ENCODE measurements at regions not wholly inside any gene's neighbourhood (a gene's known extent, or its start where the extent isn't known, plus 50 kb on each side); places are given as distances from the start of the nearest gene placed in this dataset.

- TF ChIP-seq CTCF (IDR thresholded peaks at IDR 0.05) (no peak), EZH2 (IDR thresholded peaks at IDR 0.05; ENCODE audit: borderline replicate concordance, insufficient read depth, low read depth, low read length, poor library complexity, severe bottlenecking) (no peak)
Measured at GRCh38 chr12:4141348-4142270, 132.0 kb upstream of the CCND2 start.
